HG02885 (cell line): ENCODE measurements at regions not wholly inside any gene's neighbourhood (a gene's known extent, or its start where the extent isn't known, plus 50 kb on each side); places are given as distances from the start of the nearest gene placed in this dataset.
"Not testable (repeated sequence)": the region's sequence is repeated elsewhere in the genome, so short reads cannot be mapped to it uniquely, and the experiment has no call there.

Source experiments
- ATAC-seq: cut with Tn5 transposase; IDR thresholded peaks from one replicate; pipeline ENCODE4 v1.9.1; 2021; ENCODE audit warnings: mild to moderate bottlenecking; ENCODE audit not compliant: unreplicated experiment, poor library complexity

- not testable (repeated sequence) for ATAC-seq
These were observed 354.0 kb upstream of the JARID2 start for GRCh38 chr6:14891820-14892375.

- no peak for ATAC-seq
These were observed 351.8 kb upstream of the JARID2 start for GRCh38 chr6:14894105-14894504.

GRCh38 chr6:14896475-14896874 lies 349.4 kb upstream of the JARID2 start:
- ATAC-seq, result no peak

- ATAC-seq, result no peak
These were observed 348.0 kb upstream of the JARID2 start for GRCh38 chr6:14897831-14898230.

GRCh38 chr6:14899441-14899840 lies 346.4 kb upstream of the JARID2 start:
- ATAC-seq, result not testable (repeated sequence)

- no peak for ATAC-seq
These were observed 344.9 kb upstream of the JARID2 start for GRCh38 chr6:14900919-14901318.

- ATAC-seq, result no peak
These were observed 342.5 kb upstream of the JARID2 start for GRCh38 chr6:14903176-14904038.

- no peak for ATAC-seq
These were observed 340.7 kb upstream of the JARID2 start for GRCh38 chr6:14905201-14905600.

- no peak for ATAC-seq
These were observed 339.2 kb upstream of the JARID2 start for GRCh38 chr6:14906621-14907020.

GRCh38 chr6:14910692-14911547 lies 334.9 kb upstream of the JARID2 start:
- peak; percentile 85 for ATAC-seq

GRCh38 chr6:14912226-14912625 lies 333.6 kb upstream of the JARID2 start:
- ATAC-seq, result no peak

- no peak for ATAC-seq
These were observed 333.2 kb upstream of the JARID2 start for GRCh38 chr6:14912706-14913105.

- ATAC-seq, result no peak
These were observed 331.9 kb upstream of the JARID2 start for GRCh38 chr6:14913931-14914330.

GRCh38 chr6:14915888-14916832 lies 329.7 kb upstream of the JARID2 start:
- ATAC-seq, result no peak

GRCh38 chr6:14917109-14917910 lies 328.6 kb upstream of the JARID2 start:
- ATAC-seq, result no peak

GRCh38 chr6:14918200-14918907 lies 327.5 kb upstream of the JARID2 start:
- no peak for ATAC-seq

- no peak for ATAC-seq
These were observed 326.7 kb upstream of the JARID2 start for GRCh38 chr6:14919038-14919670.

GRCh38 chr6:14920276-14920675 lies 325.6 kb upstream of the JARID2 start:
- no peak for ATAC-seq
